GM18505 (cell line): ENCODE measurements at regions not wholly inside any gene's neighbourhood (a gene's known extent, or its start where the extent isn't known, plus 50 kb on each side); places are given as distances from the start of the nearest gene placed in this dataset.
A peak's percentile ranks its signal among the peaks of the same experiment; 100 is the strongest.
"Not testable (repeated sequence)": the region's sequence is repeated elsewhere in the genome, so short reads cannot be mapped to it uniquely, and the experiment has no call there.

Experiments
- ATAC-seq: cut with Tn5 transposase; IDR thresholded peaks from one replicate; pipeline ENCODE4 v1.9.1; 2021; ENCODE audit not compliant: unreplicated experiment
- POLR2A ChIP-seq: IDR thresholded peaks from 4 replicates; pipeline ENCODE4 v1.6.1; 2011; ENCODE audit warnings: borderline replicate concordance; ENCODE audit not compliant: insufficient read depth, insufficient read length; ENCODE audit errors: extremely low read depth

- no peak for TF ChIP-seq POLR2A
- no peak for ATAC-seq
These were observed 276.7 kb upstream of the DYNLRB2 start for GRCh38 chr16:80263848-80264694.

GRCh38 chr16:80263181-80263823 lies 277.5 kb upstream of the DYNLRB2 start:
- no peak for TF ChIP-seq POLR2A
- ATAC-seq: no peak

- TF ChIP-seq POLR2A: no peak
- no peak for ATAC-seq
These were observed 279.9 kb upstream of the DYNLRB2 start for GRCh38 chr16:80260906-80261311.

- no peak for TF ChIP-seq POLR2A
These were observed 281.4 kb upstream of the DYNLRB2 start for GRCh38 chr16:80259290-80259805.

GRCh38 chr16:80258407-80258806 lies 282.4 kb upstream of the DYNLRB2 start:
- TF ChIP-seq POLR2A: no peak
- ATAC-seq: no peak

More at GRCh38 chr16:80259290-80259805, 281.4 kb upstream of the DYNLRB2 start:
- ATAC-seq: no peak

GRCh38 chr16:80254970-80255369 lies 285.8 kb upstream of the DYNLRB2 start:
- ATAC-seq: no peak
- no peak for TF ChIP-seq POLR2A

GRCh38 chr16:80253741-80254140 lies 287.1 kb upstream of the DYNLRB2 start:
- TF ChIP-seq POLR2A: no peak

GRCh38 chr16:80250381-80250780 lies 290.4 kb upstream of the DYNLRB2 start:
- ATAC-seq: no peak
- TF ChIP-seq POLR2A: no peak

More at GRCh38 chr16:80253741-80254140, 287.1 kb upstream of the DYNLRB2 start:
- no peak for ATAC-seq

GRCh38 chr16:80243303-80243702 lies 297.5 kb upstream of the DYNLRB2 start:
- not testable (repeated sequence) for ATAC-seq

GRCh38 chr16:80242279-80242678 lies 298.5 kb upstream of the DYNLRB2 start:
- ATAC-seq: not testable (repeated sequence)

- no peak for ATAC-seq
- TF ChIP-seq POLR2A: no peak
These were observed 307.5 kb upstream of the DYNLRB2 start for GRCh38 chr16:80233097-80233835.

GRCh38 chr16:80231888-80232287 lies 308.9 kb upstream of the DYNLRB2 start:
- ATAC-seq: peak; percentile 95
- no peak for TF ChIP-seq POLR2A

- TF ChIP-seq POLR2A: no peak
- ATAC-seq: no peak
These were observed 309.7 kb upstream of the DYNLRB2 start for GRCh38 chr16:80231121-80231520.
